Skin epidermis (tissue), 12 donors: ENCODE measurements at regions not wholly inside any gene's neighbourhood (a gene's known extent, or its start where the extent isn't known, plus 50 kb on each side); places are given as distances from the start of the nearest gene placed in this dataset.

Experiments used
- H3K27ac ChIP-seq, 21 experiments: fragments of 200-600 bp; sonication (generic) in 11 of 21; one replicate each; pipeline ENCODE4 v1.5.0; 2020; ENCODE audit warnings: mild to moderate bottlenecking in 3 of 21, inconsistent platforms in 2 of 21, moderate library complexity in 2 of 21
- H3K4me3 ChIP-seq, 7 experiments: fragments of 200-600 bp; sonication (generic) in 2 of 7; one replicate each; pipeline ENCODE4 v1.5.0; 2020; ENCODE audit warnings: inconsistent platforms in 2 of 7, mild to moderate bottlenecking in 2 of 7, moderate library complexity in 1 of 7

DNA sequence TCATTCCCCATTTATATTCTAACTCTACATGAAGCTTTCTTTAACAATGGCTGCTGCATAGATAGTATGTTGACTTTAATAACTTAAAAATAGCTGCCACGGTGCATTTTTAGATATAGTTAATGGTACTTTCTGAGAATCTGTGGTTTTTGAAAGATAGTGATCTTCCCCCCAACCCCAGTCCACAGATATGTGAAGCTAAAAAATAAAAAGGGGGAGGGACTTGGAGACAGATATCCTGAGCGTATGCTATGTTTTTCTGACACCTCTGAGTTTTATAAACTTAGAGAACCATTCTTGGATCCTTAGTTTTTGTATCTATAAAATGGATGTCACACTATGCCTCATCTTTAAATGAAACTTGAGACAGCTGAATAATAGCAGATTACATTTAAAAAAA is 120.5 kb downstream of the SNX18 start:
- H3K27ac ChIP-seq = no peak overlapping the region
- no peak overlapping the region for H3K4me3 ChIP-seq

DNA sequence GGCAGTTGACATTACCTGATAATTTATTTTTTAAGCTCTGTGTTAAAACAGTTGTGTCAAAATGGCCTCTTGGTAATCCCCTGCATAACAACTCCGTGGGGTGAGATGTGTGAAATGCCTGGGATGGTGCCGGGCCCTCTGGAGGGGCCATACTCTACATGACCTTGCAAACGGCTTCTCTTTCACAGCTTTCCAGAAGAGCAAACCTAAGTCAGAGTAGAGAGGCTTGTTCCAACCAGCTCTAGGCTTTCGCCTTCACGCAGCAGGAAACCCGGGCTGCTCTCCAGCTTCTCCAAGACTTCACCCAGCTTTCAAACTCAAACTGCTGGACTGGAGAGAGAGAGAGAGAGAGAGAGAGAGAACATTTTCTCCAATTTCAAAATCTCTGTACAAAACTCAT is 120.1 kb downstream of the SNX18 start:
- no peak overlapping the region for H3K4me3 ChIP-seq
- H3K27ac ChIP-seq = no peak overlapping the region

DNA sequence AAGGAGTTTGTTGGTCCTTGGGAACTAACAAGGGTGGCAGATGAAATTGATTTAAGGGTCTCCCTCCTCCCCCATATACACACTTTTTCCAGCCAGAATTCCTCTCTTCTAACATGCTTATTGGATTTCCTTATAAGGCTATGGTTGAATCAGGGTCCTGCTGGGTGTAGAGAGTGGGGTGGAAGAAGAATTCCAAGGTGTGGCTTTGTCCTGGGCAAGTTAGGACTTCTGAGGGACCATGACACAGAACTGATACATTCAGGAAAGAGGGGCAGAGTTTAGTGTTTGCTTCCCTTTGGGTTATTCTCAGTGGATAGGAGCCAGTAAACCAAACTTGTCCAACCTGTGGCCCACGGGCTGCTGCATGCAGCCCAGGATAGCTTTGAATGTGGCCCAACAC is 116.5 kb downstream of the SNX18 start:
- peak overlapping the region in 1 of 21 experiments; percentile 13 for H3K27ac ChIP-seq
- H3K4me3 ChIP-seq = no peak overlapping the region

DNA sequence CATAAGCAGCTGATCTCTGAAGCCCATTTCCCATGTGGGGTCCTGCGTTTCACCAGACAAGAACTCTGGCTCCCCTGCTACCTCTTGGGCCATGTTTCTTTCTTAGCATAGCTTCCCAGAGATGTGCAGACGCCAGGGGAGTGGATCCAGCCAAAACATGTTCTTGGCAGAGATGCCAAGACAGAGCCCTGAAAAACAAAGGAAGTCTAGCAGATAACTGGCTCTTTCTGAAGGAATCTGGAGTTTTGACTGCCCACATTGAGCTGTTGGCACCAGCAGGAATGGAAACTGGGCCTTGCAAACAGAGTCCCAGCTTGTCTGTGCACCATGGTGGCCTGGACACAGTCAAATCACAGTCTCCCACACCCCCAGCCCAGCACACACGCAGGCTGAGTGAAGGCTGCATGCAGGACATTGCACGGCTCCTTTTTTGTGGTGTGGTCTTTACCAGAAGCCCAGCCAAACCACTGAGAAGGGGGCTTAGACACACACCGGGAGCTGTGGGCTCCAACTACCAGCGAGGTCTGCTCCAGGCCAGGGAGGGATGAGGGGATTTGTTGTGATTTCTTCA is 114.7 kb downstream of the SNX18 start:
- Histone ChIP-seq H3K4me3 (no peak overlapping the region), H3K27ac (peak overlapping the region in 3 of 21 experiments; percentile 2 to 25 (median 24))

DNA sequence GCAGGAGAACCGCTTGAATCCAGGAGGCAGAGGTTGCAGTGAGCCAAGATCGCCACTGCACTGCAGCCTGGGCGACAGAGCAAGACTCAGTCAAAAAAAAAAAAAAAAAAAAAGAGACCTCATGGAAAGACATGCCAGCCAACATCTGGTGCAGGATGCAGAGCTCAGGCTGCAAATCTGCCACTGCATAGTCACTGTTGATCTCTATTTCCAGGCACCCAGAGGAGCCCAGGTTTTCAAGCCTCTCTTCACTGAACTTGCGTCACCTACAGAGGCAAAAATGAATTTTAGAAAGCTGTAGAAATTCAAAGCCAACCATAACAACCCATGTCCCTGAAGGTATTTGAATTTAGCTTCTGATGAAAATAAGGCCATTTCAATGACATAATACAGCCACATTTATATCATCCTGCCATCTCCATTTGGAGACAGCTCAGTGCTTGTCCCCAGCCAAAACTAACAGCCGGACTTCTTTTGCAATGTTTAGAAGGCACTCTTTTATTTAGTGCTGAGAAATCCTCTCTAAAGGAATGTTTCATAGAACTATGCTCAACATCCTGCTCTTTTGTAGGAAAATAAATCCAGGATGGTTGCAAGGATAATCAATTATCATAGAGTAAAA is 113.3 kb downstream of the SNX18 start:
- no peak overlapping the region for H3K27ac ChIP-seq
- no peak overlapping the region for H3K4me3 ChIP-seq

DNA sequence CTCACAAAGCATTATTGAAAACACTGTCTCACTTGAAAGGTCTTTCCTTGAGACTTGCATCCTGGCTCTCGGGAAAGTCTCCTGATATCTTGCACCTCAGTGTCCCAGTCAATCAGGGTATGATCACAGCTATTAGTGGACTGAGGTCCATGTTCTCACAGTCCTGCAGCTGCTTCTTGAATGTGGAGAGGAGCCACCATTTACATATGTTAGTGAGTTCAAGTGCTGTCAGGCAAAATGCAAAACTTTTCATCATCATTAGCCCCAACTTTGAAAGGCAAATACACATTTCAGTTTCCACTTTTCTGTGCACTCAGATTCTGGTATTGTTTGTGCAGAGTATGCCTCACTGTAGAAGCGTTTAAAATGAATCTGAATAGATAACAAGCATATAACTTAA is 111.6 kb downstream of the SNX18 start:
- H3K27ac ChIP-seq = no peak overlapping the region
- no peak overlapping the region for H3K4me3 ChIP-seq

DNA sequence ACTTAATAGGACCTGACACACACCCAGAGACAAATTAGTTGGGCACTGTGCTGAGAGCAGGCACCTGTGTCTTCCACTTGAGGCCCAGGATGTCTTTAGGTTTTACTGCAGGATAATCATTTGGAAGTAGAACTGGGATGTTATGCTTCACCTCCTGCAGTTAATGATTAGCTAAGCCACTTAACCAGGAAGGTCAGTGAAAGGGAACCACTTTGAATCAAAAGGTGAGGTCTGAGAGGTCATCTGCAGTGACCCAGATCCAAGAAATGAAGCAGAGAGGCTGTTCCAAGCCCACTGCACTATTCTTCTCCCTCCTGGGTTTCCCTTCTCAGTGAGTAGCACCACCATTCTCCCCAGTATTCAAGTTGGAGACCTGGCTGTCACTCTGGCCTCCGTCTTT is 110.5 kb downstream of the SNX18 start:
- no peak overlapping the region for H3K27ac ChIP-seq
- no peak overlapping the region for H3K4me3 ChIP-seq

DNA sequence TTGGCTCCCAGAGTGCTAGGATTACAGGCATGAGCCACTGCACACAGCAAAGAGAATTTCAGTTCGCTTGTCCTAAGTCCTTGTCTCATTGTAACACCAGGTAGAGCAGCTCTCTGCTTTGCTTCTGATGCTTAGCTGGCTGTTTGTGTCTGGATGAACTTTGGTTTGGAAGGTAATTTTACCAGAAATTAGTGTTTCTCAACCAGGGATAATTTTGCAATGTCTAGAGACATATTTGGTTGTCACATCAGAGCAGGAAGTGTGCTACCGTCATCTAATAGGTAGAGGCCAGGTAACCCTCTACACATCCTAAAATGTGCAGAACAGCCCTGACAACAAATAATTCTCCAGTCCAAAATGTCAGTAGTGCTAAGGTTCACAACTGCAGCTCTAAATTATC is 108.8 kb downstream of the SNX18 start:
- no peak overlapping the region for H3K27ac ChIP-seq
- H3K4me3 ChIP-seq = no peak overlapping the region

DNA sequence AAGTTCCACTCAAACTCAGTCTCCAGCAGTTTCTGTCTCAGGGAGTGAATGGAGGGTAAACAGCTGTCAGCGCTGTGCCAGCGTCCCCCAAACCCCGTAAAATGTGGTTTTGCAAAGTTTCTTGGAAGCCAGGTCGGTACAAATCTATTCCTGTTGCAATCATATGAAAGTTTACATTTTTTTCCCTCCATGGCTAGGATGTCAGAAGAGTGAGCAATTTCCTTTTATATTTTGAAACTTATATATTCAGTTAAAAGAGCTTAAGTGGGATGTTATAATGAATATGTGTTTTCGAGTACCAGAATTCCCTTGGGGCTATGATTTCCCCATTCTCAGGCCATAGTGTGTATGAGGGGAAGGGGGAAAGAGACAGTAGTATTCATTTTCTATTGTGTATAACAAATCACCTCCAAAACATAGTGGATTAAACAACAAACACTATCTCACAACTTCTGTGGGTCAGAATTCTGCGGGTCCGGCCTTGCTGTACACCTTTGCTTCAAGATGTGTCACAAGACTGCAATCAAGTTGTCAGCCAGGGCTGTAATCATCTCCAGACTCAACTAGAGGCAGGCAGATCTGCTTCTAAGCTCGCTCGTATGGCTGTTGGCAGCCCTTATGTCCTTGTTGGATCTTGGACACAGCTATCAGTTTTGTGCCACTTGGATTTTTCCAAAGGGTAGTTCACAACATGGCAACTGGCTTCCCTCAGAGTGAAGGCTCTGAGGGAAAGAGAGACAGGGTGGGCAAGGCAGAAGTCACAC is 107.4 kb downstream of the SNX18 start:
- Histone ChIP-seq H3K4me3 (no peak overlapping the region), H3K27ac (no peak overlapping the region)

DNA sequence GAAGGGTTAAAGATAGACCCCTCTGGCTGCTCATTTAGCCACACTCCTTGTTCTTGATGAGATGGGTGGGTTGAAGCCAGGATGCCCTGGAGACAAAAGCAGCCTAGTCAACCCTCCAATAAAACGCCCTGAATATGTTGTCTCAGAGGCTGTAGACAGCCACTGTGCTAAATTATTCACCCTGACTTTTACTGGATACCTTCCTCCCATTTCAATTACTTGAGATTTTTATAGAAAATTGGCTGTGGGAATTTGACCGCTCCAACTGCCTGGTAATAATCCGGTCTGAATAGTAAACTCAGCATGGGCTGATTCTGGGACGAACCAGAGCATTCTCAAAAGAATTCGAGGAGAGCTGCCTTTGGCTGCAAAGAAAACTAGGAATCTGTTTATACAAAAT is 104.2 kb downstream of the SNX18 start:
- no peak overlapping the region for H3K4me3 ChIP-seq
- no peak overlapping the region for H3K27ac ChIP-seq

DNA sequence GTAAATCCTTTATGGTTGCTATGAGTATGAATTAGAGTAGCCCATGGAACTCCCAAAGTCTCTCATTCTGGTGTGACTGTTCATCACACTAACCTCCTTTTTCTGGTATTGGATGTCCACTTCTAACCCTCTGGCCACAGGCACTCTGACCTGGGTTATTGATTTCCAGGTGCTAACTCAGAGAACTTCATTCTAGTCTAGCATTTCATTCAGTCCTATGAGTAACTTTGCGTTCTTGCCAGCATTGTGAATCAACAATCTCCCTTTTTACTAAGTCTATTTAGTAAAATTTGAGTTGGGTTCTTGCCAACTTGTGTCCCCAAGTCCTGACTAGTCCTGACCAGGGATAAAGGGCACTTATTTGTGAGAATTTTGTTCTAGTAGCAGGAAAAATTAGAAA is 103.5 kb downstream of the SNX18 start:
- Histone ChIP-seq H3K4me3 (no peak overlapping the region), H3K27ac (no peak overlapping the region)

DNA sequence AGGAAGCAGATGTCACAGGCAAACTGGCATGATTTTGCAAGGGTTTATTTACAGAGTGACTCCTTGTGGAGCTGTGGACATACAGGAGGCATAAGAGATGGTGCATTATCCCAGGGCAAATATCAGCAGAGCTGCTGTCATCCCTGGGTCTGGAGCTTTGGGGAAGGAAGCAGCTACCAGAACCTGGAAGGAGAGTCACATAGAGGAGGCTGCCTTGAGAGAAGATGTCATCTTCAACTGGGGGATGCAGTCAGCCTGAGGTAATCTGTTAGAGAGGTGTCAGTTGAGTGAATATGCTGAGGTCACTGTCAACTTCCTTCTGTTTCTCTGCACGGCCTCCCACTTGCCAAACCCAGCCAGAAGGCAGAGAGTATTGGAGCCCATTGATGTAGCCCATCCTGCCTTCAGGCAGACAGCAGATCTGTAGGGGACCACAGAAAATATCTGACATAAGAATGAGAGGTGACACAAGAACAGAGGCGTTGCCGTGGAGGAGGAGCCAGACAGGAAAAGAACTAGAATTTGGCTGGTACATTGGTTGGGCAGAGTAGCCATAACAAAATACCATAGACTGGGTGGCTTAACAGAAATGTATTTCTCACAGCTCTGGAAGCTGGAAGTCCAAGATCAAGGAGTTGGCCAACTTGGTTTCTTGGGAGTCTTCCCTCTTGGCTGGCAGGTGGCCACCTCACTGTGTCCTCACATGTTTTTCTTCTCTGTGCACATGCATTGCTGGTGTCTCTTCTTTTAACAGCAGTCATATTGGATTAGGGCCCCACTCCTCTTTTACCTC is 102.8 kb downstream of the SNX18 start:
- Histone ChIP-seq H3K4me3 (no peak overlapping the region), H3K27ac (peak overlapping the region in 1 of 21 experiments; percentile 29)

DNA sequence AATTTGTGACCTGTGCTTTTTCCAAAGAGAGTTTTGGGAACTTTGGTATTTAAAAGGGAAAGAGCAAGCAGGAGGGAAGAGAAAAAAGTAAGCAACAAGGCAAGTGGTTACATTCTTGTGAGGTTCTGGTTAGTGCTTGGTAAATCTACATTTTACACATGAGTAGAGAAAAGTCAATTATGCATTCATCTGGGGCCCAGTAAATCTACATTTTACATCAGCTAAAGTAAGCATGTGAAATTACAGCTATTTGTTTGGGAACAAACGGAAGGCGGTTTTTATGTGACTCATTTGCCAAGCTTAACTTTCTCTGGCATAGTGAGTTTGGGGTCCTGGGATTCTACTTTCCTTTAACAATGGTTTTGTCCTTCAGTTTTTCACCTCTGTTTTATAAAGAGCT is 102.2 kb downstream of the SNX18 start:
- H3K27ac ChIP-seq = peak overlapping the region in 1 of 21 experiments; percentile 29
- no peak overlapping the region for H3K4me3 ChIP-seq

DNA sequence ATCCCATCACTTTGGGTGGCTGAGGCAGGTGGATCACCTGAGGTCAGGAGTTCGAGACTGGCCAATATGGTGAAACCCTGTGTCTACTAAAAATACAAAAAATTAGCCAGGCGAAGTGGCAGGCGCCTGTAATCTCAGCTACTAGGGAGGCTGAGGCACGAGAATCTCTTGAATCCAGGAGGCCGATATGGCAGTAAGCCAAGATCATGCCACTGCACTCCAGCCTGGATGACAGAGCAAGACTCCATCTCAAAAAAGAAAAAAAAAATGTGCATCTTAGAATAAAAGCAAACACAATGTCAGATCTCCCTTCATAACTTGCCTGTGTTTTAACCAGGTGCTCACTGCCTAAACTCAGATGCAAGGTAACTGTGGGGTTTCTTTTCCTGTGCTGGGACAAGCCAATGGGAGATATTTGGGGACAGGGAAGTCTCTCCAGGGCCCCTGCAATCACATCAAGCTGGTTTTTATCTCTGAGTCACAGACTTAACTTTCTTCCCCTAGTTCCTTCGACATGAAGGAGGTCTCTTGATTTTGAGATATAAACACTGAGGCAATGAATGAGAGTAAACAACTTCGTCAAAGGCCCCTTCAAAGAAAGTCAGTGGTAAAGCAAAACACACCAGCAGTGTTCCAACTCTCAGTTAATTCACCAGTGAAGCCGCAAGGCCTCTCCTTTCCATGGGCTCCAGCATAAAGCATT is 99.1 kb downstream of the SNX18 start:
- no peak overlapping the region for H3K4me3 ChIP-seq
- no peak overlapping the region for H3K27ac ChIP-seq

DNA sequence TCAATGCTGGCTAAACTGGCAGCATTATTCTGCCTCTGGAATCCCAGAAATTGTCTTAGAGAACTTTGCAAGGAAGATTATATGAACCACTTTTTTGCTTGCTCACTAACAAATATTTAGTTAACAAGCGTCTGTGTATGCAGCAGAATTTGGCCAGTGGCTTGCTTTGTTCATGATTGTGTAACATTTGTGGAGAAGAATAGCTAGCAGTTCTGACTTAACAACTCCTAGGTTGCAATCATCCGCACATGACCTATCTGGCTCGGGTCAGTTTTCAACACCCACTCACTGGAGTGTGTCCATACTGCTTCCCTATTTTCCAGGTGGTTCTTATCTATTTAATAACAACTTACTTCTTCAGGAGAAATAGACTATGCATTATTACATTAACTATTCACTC is 98.5 kb downstream of the SNX18 start:
- no peak overlapping the region for H3K4me3 ChIP-seq
- peak overlapping the region in 2 of 21 experiments; percentile 30 to 33 for H3K27ac ChIP-seq

DNA sequence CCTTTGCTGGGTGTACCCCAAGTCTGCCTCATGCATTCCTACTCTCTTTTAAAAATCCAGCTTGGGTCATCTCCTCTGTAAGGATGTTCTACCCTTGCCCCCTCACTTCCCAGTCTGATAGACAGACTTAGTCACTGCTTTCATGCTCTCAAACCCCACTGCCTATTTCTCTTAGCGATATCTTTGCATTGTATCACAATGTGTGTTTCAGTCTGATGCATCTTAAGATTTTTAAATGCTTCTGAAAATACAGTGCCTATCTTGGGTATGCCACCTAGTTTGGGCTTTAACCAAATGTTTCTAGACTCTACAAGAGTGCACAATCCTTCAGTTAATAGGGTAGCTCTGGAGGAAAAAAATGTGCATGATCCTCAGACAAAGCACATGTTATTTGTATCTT is 97.8 kb downstream of the SNX18 start:
- Histone ChIP-seq H3K27ac (peak overlapping the region in 1 of 21 experiments; percentile 30), H3K4me3 (no peak overlapping the region)

DNA sequence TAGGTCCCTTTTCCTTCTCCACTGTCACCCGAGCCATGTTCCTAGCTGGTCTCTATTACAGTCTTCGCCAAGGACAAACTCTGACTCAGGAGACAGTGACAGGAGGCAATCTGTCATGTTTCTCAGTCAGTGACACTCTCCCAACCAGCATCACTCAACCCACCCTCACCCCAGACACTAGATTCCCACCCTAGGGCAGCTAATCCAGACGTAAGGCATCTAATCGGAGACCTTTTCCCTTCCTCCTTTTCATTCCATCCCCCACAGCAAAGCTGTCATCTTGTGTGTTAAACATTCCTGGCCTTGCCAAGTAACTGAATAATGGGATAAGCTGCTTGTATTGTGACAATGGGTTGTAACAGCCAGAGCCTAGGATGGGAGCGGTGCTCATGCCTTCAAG is 95.2 kb downstream of the SNX18 start:
- Histone ChIP-seq H3K4me3 (no peak overlapping the region), H3K27ac (no peak overlapping the region)

DNA sequence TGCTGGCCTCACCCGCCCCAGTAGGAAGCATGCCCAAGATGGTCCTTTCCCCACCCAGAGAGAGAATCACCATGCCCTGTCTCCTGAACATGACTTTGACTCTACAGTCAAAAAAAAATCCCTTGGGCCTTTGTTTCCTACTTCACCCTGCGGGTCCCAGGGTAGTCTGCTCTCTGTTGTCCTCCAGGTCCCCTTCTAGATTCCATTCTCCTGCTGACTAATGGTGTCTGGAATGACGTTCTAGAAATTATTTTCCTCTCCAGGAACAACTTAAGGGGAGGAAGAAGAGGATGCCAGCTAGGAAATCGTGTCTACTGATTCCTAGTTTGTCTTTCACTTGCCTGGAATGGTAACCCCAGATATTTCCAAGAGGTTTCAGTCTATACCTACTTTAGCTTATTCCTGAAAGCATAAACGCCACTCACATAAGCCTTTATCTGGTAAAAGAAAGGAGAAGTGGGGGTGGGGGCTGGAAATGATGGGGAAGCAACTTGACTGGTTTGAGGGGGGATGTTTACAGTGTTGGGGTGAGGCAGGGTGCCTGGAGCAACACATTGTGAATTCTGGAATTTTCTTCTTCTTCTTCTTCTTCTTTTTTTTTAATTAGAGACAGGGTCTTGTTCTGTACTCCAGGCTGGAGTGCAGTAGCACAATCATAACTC is 93.9 kb downstream of the SNX18 start:
- Histone ChIP-seq H3K4me3 (no peak overlapping the region), H3K27ac (peak overlapping the region in 4 of 21 experiments; percentile 25 to 66 (median 40))

DNA sequence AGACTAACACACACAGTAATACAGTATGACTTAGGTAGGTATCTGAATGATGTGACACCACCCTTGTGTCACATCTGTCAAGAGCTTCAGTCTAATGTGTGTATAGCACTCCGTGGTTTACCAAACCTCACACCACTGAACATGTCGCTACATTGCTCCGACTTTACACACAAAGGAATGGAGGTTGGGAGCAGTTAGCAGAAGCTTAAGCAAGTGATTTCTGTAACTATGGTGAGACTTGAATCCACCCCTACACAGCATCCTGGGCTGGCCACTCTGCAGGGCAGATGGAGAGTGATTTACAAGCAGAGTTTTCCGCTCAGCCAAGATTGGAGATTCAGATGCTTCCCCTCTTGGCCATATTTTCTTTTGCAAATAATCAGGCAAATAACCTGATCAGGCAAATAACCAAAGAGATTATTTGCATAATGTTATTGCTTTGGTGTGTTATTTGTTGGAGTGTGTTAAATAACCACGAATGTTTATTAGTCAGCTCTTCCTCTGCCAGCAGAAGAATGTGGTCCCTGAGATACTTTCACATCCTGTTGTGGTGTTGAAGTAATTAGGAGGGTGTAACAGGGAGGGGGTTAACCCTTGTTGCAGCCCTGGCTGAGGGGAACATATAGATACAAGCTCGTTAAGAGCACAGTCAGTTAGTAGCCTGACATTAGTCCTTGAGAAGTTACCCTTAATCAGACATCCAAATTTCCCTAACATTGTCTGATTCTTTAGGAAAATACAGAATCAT is 92.8 kb downstream of the SNX18 start:
- Histone ChIP-seq H3K27ac (peak overlapping the region in 4 of 21 experiments; percentile 26 to 66 (median 59)), H3K4me3 (no peak overlapping the region)
